HS-27A (cell line): ENCODE measurements at regions not wholly inside any gene's neighbourhood (a gene's known extent, or its start where the extent isn't known, plus 50 kb on each side); places are given as distances from the start of the nearest gene placed in this dataset.
A peak's percentile ranks its signal among the peaks of the same experiment; 100 is the strongest.
"Not testable (repeated sequence)": the region's sequence is repeated elsewhere in the genome, so short reads cannot be mapped to it uniquely, and the experiment has no call there.

ENCODE experiments used
- DNase-seq: peaks from one replicate; pipeline ENCODE4 v3.0.0-alpha.2; 2012; ENCODE audit warnings: low read depth, missing footprints

DNA sequence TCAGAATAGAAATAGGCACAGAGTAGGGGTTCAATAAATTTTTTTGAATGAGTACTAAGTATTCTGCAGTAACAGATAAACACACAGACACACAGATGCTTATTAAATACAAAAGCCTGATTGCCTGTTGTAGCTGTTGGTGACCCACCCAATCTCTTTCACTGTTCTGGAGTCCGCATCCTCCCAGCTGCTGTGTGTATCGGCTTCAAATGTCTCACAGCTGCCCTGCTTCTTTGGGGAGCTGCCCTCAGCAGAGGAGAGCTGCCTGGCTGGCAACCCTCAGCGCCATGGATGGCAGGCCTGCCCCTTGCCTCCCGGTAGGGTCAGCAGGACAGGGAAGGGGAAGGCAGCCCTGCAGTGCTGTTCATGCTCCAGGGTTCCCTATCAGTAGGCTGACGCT is 50.5 kb upstream of the PRNP start:
- DNase-seq, result no peak

DNA sequence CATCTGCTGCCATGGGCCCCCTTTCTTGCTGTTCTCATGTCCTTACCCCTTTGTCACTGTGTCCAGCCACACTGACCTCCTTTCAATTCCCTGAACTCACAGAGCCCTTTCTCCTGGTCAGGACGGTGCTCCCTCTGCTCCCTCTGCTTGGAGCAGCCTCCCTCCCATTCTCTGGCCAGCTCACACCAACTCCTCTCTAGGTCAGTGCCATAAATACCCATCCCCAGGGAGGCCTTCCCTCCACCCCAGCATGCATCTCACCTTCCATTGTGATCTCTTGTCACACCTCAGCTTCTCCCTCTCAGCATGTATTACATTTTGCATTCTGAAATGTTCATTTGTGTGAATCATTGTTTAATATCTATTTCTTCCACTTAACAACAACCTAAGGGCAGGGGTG is 50.9 kb upstream of the PRNP start:
- no peak for DNase-seq

DNA sequence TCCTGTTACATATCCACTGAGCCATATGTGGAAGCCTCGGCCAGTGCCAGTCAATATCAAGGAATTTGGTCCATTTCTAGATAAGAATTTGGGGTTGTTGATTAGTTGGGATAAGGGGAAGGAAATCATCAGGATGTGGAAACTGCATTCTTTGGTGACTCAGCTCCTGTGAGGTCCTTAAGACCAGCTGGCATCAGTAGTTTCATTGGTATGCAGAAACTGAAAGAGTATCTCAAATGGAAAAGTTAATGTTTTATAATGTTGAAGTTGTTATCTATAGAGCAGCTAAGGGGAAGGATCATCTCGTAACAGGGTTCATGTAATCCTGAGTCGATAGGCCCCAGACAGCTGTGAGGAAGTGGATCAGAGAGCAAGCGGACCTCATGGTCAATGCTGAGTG is 52.5 kb upstream of the PRNP start:
- DNase-seq, result peak; percentile 91

DNA sequence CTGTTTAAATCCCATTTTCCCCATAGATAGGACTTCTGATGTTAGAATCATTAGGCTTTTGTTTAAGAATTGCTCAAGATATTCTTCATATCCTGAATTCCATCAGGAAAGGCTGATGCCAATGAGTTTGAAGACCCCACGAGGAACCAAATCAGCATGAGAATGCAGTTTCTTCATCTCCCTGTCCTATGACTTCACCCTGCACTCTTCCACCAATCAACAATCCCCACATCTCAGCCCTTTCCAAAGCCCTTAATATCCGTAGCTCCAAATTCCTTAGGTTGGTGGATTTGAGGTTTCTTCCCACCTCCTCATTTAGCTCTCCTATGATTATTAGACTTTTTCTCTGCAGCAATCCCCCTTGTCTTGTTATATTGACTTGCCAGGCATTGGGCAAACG is 52.9 kb upstream of the PRNP start:
- DNase-seq, result no peak

DNA sequence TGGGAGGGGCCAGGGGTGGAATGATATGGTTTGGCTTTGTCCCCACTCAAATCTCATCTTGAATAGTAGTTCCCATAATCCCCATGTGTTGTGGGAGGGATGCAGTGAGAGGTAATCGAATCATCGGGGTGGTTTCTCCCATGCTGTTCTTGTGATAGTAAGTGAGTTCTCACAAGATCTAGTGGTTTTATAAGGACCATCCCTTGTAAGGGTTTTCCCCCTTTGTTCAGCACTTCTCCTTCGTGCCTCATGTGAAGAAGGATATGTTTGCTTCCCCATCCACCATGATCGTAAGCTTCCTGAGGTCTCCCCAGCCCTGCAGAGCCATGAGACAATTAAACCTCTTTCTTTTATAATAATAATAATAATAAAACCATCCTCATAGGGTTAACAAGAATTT is 53.4 kb upstream of the PRNP start:
- no peak for DNase-seq

DNA sequence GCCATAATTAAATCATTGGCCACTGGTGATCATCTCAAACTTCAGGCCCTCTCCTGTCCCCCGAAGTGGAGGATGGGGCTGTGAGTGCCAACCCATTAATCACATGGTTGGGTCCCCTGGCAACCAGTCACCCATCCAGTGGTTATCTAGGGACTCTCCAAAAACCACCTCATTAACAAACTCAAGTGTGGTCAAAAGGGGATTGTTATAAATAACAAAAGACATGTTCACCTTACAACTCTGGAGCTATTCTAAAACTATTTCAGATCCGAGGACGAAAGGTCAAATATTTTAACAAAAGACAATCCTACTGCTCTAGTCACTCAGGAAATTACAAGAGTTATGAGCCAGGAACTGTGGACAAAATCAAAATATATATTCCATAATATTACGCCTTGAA is 60.0 kb upstream of the PRNP start:
- DNase-seq, result no peak

DNA sequence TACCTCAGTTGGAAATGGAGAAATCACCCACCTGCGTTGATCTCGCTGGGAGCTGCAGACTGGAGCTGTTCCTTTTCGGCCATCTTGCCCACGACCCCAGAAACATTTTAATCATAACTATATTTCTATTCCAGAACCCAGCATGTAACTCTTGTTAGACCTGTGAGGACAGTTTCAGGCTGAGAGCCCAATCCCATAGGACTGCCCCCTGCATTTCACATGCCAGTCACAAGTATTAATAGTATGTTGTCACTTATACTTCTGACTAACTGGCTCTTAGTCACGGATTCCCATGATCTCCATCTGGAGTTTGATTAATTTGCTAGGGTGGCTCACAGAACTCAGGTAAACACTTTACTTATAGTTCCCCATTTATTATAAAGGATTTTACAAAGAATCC is 60.6 kb upstream of the PRNP start:
- DNase-seq, result no peak

DNA sequence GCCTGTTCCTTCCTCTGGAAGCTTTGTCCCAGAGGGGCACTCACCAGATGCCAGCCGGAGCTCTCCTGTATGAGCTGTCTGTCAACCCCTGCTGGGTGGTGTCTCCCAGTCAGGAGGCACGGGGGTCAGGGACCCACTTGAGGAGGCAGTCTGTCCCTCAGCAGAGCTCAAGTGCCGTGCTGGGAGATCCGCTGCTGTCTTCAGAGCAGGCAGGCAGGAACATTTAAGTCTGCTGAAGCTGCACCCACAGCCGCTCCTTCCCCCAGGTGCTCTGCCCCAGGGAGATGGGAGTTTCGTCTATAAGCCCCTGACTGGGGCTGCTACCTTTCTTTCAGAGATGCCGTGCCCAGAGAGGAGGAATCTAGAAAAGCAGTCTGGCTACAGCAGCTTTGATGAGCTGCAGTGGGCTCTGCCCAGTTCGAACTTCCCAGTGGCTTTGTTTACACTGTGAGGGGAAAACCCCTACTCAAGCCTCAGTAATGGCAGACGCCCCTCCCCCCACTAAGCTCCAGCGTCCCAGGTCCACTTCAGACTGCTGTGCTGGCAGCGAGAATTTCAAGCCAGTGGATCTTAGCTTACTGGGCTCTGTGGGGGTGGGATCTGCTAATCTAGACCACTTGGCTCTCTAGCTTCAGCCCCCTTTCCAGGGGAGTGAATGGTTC is 61.5 kb upstream of the PRNP start:
- DNase-seq, result not testable (repeated sequence)

DNA sequence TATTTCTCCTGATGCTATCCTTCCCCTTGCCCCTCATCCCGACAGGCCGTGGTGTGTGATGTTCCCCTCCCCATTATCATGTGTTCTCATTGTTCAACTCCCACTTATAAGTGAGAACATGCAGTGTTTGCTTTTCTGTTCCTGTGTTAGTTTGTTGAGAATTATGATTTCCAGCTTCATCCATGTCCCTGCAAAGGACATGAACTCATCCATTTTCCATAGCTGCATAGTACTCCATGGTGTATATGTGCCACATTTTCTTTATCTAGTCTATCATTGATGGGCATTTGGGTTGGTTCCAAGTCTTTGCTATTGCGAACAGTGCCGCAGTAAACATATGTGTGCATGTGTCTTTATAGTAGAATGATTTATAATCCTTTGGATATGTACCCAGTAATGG is 67.1 kb upstream of the PRNP start:
- not testable (repeated sequence) for DNase-seq

DNA sequence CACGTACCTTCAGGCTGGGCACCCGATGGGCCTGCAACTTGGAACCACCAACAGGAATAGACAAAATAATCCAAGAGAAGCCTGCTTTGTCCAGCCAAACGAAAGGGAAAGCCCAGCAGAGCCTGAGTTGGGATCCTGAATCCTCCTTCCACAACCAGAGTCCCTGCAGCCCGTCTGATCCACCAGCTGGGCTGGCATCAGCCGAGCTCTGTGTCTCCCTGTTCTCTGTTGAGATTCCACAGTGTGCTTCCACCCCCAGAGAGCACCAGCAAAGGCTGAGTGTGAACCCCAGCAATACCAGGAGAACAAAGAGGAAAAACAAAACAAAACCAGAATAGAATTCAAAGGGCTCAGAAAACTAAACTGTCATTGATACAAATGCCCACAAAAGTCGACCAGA is 68.8 kb upstream of the PRNP start:
- no peak for DNase-seq

DNA sequence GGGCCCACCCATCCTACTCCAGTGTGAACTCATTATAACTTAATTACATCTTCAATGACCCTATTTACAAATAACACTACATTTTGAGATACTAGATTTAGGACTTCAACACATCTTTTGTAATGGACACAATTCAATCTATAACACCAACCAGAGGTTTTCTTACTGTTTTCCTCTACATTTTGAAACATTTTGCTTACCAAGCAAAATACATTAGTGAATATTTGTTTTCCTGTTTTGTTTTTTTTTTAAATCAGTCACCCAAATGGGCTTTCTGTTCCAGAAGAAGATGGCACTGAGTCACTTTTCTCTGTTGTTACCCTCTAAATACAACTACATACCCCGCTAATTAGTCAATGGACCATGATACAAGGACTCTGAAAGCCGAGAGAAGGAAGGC is 69.2 kb upstream of the PRNP start:
- DNase-seq, result no peak

DNA sequence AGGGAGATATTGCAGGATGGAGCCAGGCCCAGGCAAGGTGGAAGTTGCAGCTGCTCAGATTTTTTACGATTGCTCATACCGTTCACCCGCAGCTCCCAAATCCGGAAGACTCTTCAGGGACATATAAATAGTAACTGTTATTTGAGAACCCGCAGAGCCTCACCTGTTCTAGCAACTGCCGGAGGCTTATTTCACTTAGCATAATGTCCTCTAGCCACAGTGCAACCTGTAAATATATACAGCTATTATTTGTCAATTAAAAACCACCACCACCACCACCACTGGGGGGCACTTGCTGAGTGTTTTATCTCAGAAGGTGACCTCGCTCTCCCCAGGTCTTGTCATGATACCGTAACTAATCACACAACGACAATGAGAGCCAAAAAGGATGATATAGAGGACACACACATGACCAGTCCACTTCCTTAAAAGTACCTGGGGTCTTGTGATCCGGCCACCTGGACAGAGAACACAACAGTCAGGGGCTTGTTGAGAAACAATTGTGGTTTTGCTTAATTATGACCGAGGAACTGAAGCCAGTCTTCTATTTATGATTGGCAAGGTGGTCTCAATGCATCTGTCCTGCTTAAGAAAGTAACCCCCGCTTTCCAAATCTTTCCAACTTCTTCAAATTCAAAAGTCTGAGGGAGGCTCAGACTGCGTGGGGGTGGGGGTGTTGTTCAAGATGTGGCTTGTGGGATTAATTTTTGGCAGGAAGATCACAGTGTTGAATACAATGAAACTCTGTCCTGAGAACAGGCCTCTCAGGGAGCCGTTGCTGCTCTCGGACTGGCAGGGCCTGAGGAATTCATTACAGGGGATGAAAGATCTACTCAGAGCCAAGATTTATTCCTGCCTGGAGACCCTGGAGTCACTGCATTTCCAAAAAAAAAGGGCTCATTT is 72.3 kb upstream of the PRNP start:
- no peak for DNase-seq

DNA sequence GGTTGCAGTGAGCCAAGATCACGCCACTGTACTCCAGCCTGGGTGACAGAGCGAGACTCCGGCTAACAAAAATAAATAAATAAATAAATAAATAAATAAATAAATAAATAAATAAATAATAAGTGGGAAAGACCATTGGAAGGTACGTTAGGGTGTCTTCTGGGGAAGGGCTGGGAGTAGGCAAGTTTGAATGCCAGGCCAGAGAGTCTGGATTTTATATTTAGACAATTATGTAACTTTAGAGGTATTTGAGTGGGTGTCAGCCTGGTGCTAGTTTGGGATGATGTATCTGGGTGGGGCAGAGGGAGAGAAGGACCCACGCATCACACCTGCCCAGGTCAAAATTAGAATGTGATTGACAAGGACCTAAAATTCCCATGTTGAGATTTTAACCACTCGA is 73.1 kb upstream of the PRNP start:
- no peak for DNase-seq

DNA sequence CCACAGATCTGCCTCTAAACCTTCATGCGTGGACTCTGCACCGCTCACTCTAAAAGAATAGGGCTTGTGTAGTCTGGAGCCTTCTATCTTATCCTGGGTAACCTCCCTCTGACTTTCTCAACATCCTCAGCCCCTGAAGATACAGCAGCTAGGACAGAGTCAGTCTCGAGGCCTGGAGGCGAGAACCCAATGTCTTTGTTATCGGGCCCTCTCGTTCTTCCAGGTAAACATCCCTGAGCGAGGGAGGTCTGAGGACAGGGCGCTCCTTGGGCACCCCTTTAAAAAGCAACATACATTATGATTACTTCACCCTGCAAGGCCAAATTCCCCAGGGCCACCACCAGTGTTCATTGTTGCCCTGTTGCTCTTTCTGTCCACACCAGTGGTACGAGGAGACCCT is 75.4 kb upstream of the PRNP start:
- no peak for DNase-seq

DNA sequence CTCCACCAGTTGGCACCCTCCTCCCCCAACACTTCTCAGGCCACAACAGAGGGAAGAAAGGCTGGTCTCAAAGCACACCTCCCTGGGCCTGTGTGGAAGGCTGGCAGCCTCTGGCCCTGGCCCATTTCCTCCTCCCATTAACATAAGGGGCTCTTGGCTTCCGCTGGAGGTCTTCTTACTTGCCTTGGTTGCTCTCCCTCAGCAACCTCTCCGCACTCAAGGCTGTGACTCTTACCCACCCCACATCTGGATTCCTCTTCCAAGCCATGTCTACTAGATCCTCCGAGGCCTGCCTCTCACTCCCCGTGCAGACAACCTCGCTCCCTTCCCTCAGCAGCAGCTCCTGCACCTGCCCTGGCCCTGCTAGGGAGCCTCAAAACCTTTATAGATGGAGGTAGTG is 76.7 kb upstream of the PRNP start:
- DNase-seq, result no peak

DNA sequence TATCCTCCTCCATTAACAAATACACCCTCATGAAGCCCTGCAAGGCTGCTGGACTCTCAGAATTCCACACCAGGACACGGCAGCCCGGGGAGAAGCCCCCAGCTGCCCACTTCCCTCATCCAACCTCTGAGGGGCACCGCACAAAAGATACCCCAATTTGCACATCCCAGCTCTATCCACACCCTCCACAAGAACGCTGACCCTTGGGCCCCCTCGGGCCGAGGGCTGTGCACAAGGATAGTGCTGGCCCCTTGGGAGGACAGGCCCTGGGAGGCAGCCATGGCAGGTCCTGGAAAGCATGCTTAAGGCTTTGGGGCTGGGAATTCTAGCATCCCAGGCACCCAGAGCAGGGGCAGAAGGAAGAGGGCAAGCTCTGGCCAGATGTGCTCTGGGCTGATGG is 77.4 kb upstream of the PRNP start:
- no peak for DNase-seq

DNA sequence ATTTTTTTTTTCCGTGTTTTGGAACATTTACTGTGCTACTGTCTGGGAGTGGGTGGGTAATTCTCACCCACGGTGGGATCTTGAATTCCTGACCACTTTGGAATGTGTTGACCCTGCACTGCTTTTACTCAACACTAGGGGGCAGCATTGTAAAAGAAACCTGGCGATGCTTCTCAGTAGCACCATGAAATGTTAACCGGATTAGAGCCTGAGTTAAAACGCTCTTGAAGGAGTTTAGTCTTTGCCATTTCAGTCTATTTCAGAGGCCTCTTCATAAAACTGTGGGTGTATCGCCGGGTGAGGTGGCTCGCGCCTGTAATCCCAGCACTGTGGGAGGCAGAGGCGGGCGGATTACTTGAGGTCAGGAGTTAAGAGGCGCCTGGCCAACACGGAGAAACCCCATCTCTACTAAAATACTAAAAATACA is 79.0 kb upstream of the PRNP start:
- no peak for DNase-seq

DNA sequence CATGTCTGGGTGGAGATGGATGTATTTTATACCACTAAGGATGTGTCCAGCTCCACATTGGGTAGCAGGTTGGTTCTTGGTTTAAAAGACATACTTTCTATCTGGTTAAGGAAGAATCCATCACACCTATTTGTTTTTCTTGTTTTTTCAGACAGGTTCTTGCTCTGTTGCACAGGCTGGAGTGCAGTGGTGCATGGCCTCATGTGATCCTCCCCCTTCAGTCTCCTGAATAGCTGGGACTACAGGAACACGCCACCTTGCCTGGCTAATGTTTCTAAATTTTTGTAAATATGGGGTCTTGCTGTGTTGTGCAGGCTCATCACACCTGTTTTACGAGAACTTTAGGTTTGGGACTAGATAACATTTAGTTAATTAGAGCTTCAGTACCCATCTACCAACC is 80.2 kb upstream of the PRNP start:
- no peak for DNase-seq

DNA sequence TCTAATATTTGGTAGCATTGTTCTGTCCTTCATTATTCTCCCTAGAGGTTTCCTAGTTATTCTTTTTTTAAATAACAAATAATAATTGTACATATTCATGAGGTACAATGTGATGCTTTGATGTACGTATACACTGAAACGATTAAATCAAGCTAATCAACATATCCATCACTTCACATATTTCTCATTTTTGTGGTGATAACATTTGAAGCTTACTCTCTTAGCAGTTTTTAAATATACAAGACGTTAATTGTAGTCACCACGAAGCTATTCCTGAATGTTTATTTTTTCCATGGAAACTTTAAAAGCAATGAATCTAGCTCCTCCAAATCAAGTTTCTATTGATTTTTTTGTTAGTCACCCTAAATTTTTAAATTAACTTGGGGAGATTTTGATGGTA is 81.1 kb upstream of the PRNP start:
- no peak for DNase-seq

DNA sequence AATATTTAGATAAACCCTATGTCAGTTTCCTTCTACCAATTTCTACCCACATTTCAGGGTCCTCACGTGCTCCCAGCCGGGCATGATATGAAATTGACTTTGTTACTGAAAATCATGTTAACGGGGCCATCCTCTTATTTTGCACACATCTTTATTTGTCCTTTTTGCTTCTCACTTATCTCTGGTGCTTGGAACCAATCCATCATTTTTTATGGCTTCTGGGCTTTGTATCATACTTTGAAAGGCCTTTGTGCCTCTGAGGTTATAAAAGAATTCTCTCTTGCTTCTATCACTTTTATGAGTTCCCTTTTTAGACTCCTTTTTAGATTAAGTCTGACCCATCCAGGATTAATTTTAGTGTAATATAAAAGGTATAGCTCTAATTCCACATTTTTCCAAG is 81.7 kb upstream of the PRNP start:
- no peak for DNase-seq

DNA sequence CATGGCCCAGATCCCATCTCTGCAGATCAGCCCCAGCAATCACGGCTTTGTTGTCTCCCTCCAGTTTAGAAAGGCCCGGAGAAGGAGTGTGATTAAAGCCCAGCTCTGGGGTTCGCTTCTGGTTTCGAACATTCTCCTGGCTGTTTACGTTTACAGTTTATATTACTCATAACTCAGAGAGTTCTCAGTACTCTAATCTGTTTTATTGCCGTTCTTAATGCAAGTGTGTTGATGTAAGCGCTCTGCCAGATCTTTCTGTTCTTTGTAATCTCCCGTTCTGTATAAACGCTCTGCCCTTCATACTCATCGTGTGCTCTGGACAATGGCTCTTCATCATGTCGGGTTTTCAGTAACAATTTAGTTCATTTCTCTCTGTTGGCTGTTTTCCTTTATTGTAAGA is 82.5 kb upstream of the PRNP start:
- no peak for DNase-seq

DNA sequence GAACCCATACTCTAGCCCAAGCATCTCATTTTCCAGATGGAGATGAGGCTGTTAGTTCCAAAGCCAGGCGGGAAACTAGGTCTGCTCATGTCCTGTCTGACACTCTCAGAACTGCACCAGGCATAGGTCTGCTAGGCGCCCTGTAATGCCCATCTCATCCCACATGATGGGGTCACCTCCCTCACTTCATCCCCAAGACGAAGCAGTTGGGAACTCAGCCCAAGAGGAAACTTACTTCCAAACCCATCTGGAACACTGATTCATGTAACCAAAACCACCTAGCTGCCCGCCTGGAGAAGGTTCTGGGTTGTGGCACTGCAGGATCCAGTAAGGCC is 84.0 kb upstream of the PRNP start:
- no peak for DNase-seq

DNA sequence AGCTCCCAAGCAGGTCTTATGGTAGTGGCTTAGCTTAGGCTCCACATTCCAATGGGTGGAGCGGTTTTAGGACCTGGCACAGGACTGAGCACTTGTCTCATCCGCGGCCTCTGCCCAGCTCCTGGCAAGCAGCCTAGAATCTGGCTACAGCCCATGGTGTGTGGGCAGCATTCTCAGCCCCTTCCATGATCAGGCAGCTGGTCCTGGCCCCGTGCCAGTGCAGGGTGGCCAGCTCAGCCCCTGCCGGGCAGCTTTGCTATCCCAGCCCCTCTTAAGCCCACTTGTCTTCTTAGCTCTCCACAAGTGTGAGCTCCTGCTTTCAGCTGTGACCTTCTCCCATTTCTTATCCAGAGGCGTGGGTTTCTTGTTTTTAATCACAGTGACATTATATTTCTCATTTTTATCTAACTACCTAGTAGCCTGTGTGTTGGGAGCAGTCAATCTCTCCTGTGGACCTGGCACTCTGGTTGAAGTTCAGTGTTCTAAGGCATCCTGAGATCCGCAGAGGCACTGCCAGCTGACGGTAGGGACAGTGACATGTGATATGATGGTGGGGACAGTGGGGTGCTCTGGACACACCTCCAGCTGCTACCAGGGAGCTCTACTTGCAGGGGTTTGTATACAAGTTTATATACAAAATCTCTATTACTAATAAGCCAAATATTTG is 84.5 kb upstream of the PRNP start:
- peak; percentile 87 for DNase-seq
